ENCODE measurements at regions not wholly inside any gene's neighbourhood (a gene's known extent, or its start where the extent isn't known, plus 50 kb on each side); places are given as distances from the start of the nearest gene placed in this dataset.

DNA sequence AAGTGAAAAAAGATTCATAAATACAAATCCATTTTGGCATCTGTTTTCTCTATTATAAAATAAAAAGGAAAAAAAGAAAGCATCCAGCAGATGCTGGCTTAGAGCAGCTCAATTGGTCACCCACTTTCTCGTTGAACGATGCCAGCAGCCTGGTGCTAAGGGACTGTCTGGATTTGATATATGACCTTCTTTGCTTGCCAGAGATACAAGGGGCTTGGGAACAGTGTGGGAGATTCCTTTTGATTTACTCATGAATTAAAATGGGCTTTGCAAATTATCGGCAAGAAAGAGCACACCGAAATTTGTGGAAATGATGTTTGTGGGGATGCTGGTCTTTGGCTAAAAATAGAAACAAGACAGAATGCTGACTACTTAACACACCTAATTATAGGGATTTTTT, 210.3 kb upstream of the STT3B start:
- TF ChIP-seq POLR2A (IDR thresholded peaks at IDR 0.05), result no peak
- TF ChIP-seq, protein P1, sequence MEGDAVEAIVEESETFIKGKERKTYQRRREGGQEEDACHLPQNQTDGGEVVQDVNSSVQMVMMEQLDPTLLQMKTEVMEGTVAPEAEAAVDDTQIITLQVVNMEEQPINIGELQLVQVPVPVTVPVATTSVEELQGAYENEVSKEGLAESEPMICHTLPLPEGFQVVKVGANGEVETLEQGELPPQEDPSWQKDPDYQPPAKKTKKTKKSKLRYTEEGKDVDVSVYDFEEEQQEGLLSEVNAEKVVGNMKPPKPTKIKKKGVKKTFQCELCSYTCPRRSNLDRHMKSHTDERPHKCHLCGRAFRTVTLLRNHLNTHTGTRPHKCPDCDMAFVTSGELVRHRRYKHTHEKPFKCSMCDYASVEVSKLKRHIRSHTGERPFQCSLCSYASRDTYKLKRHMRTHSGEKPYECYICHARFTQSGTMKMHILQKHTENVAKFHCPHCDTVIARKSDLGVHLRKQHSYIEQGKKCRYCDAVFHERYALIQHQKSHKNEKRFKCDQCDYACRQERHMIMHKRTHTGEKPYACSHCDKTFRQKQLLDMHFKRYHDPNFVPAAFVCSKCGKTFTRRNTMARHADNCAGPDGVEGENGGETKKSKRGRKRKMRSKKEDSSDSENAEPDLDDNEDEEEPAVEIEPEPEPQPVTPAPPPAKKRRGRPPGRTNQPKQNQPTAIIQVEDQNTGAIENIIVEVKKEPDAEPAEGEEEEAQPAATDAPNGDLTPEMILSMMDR (IDR thresholded peaks at IDR 0.05), result no peak

Measured in esophagus squamous epithelium (tissue), 4 donors.